C4-2B (cell line): ENCODE measurements at regions not wholly inside any gene's neighbourhood (a gene's known extent, or its start where the extent isn't known, plus 50 kb on each side); places are given as distances from the start of the nearest gene placed in this dataset.

ENCODE experiments used
- H3K27ac ChIP-seq: fragments of 450-650 bp; 2 replicates; pipeline ENCODE4 v1.5.1; 2017
- CTCF ChIP-seq: fragments of 450-650 bp; conservative IDR thresholded peaks from 2 replicates; pipeline ENCODE4 v1.5.1; 2017; ENCODE audit warnings: mild to moderate bottlenecking
- ZFX ChIP-seq: fragments of 450-650 bp; IDR thresholded peaks from 2 replicates; pipeline ENCODE4 v1.6.1; 2017

- no peak overlapping the region for H3K27ac ChIP-seq
- TF ChIP-seq CTCF (no peak), ZFX (no peak)
Measured at GRCh38 chr4:167642250-167642649, 408.0 kb upstream of the SPOCK3 start.

GRCh38 chr4:167645358-167645757 is 411.1 kb upstream of the SPOCK3 start:
- TF ChIP-seq ZFX (no peak), CTCF (no peak)
- H3K27ac ChIP-seq, result no peak overlapping the region

- TF ChIP-seq CTCF, result no peak
- TF ChIP-seq ZFX, result no peak
- no peak overlapping the region for H3K27ac ChIP-seq
Measured at GRCh38 chr4:167652267-167652666, 418.0 kb upstream of the SPOCK3 start.

GRCh38 chr4:167688660-167689142 is 403.6 kb upstream of the ANXA10 start:
- no peak for TF ChIP-seq CTCF
- TF ChIP-seq ZFX, result no peak
- no peak overlapping the region for H3K27ac ChIP-seq

GRCh38 chr4:167702391-167702790 is 389.9 kb upstream of the ANXA10 start:
- TF ChIP-seq CTCF (no peak), ZFX (no peak)
- H3K27ac ChIP-seq, result no peak overlapping the region

- TF ChIP-seq CTCF (no peak), ZFX (no peak)
- H3K27ac ChIP-seq, result no peak overlapping the region
Measured at GRCh38 chr4:167711517-167711916, 380.8 kb upstream of the ANXA10 start.

GRCh38 chr4:167713756-167714155 is 378.6 kb upstream of the ANXA10 start:
- TF ChIP-seq ZFX, result no peak
- TF ChIP-seq CTCF, result no peak
- no peak overlapping the region for H3K27ac ChIP-seq
